Lower lobe of right lung (tissue), 2 donors: ENCODE measurements at regions not wholly inside any gene's neighbourhood (a gene's known extent, or its start where the extent isn't known, plus 50 kb on each side); places are given as distances from the start of the nearest gene placed in this dataset.

Experiments
- ATAC-seq, 2 donors: fragments of 200-7000 bp; cut with Tn5 transposase; one replicate each; pipeline ENCODE4 v1.9.1; 2020 to 2022; ENCODE audit warnings: mild to moderate bottlenecking in 2 of 2, moderate library complexity in 2 of 2
- DNase-seq: peaks from one replicate; pipeline ENCODE4 v3.0.0-alpha.2; 2020
- H3K27ac ChIP-seq: fragments of 200-600 bp; one replicate; pipeline ENCODE4 v1.8.0; 2022
- H3K27me3 ChIP-seq: fragments of 200-600 bp; one replicate; pipeline ENCODE4 v1.8.0; 2022; ENCODE audit warnings: low read depth
- H3K36me3 ChIP-seq: fragments of 200-600 bp; one replicate; pipeline ENCODE4 v1.8.0; 2022; ENCODE audit warnings: mild to moderate bottlenecking
- H3K4me1 ChIP-seq: fragments of 200-600 bp; one replicate; pipeline ENCODE4 v1.8.0; 2022
- H3K4me3 ChIP-seq: fragments of 200-600 bp; one replicate; pipeline ENCODE4 v1.8.0; 2022; ENCODE audit warnings: mild to moderate bottlenecking
- H3K9me3 ChIP-seq: fragments of 200-600 bp; one replicate; pipeline ENCODE4 v1.8.0; 2022
- intact Hi-C: fragments of 100-400 bp; cut with DNase I; formaldehyde crosslinking; loops from one replicate; pipeline ENCODE4 v1.11.0; 2022
- TF ChIP-seq, protein P1 (sequence below): fragments of 200-600 bp; IDR thresholded peaks from one replicate; pipeline ENCODE4 v1.8.0; 2022; ENCODE audit warnings: antibody characterized with exemption, mild to moderate bottlenecking
- donor health status: DM: no; HTN: yes; CAD: no; lungs with severe emphysema.

DNA sequence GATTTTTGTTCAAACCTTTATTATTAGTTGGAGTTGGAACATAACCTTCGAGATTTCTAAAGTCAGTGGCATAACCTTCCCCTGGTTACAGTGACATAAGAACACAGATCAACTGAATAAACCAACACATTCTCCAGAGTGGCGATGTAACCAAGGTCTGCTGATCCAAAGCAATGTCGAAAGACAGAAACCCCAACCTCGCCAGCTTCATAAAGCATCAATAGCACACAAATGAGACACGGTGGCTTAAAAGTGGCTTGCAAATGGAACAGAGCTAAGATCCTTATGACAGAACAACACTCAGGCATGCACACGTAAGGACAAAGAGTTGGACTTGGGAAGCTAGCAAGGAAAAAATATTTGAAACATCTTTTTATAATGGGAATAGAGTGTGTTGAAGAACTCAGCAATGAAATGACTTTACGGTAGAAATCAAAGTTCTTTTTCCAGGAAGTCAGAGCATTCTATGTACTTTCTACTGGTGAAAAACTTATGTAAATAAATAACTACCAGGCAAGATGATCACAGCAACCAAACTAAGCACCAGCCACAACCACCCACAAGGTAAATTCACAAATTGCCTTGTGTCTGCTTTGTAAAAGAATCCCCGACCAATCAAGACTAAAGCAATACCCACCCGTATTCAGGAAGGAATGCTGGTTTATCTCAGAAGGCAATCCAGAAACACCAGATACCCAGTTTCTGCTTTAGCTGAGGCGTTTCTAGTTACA lies 61.0 kb upstream of the NHSL1 start:
- Histone ChIP-seq H3K9me3 (no peaks in the 10 kb centered on the region), H3K4me1 (peaks cover 6% of the 10 kb centered on the region), H3K36me3 (no peaks in the 10 kb centered on the region), H3K27me3 (no peaks in the 10 kb centered on the region), H3K4me3 (no peak overlapping the region), H3K27ac (peak overlapping the region; percentile 19)
- DNase-seq (no peak), ATAC-seq (peak; percentile 25 to 52)
- TF ChIP-seq, protein P1, sequence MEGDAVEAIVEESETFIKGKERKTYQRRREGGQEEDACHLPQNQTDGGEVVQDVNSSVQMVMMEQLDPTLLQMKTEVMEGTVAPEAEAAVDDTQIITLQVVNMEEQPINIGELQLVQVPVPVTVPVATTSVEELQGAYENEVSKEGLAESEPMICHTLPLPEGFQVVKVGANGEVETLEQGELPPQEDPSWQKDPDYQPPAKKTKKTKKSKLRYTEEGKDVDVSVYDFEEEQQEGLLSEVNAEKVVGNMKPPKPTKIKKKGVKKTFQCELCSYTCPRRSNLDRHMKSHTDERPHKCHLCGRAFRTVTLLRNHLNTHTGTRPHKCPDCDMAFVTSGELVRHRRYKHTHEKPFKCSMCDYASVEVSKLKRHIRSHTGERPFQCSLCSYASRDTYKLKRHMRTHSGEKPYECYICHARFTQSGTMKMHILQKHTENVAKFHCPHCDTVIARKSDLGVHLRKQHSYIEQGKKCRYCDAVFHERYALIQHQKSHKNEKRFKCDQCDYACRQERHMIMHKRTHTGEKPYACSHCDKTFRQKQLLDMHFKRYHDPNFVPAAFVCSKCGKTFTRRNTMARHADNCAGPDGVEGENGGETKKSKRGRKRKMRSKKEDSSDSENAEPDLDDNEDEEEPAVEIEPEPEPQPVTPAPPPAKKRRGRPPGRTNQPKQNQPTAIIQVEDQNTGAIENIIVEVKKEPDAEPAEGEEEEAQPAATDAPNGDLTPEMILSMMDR = no peak
- intact Hi-C loops = no loop called here

GRCh38 chr6:138562691-138563090 lies 63.4 kb upstream of the NHSL1 start:
- peak overlapping the region; percentile 53 for H3K27ac ChIP-seq
- H3K4me3 ChIP-seq = no peak overlapping the region
- ATAC-seq (peak; percentile 88), DNase-seq (no peak)
- H3K36me3 ChIP-seq = no peaks in the 10 kb centered on the region
- TF ChIP-seq, protein P1 = no peak
- no peaks in the 10 kb centered on the region for H3K27me3 ChIP-seq
- intact Hi-C loops = no loop called here
- H3K9me3 ChIP-seq = no peaks in the 10 kb centered on the region
- no peaks in the 10 kb centered on the region for H3K4me1 ChIP-seq

GRCh38 chr6:138563231-138563630 lies 63.9 kb upstream of the NHSL1 start:
- TF ChIP-seq, protein P1 = no peak
- Histone ChIP-seq H3K4me1 (no peaks in the 10 kb centered on the region), H3K27ac (peak overlapping the region; percentile 53), H3K4me3 (no peak overlapping the region), H3K36me3 (no peaks in the 10 kb centered on the region), H3K27me3 (no peaks in the 10 kb centered on the region), H3K9me3 (no peaks in the 10 kb centered on the region)
- ATAC-seq (peak; percentile 56 to 77), DNase-seq (no peak)
- intact Hi-C loops = no loop called here

GRCh38 chr6:138563650-138564049 lies 64.4 kb upstream of the NHSL1 start:
- DNase-seq (no peak), ATAC-seq (peak; percentile 30 to 43)
- Histone ChIP-seq H3K27ac (peak overlapping the region; percentile 53), H3K4me3 (no peak overlapping the region), H3K27me3 (no peaks in the 10 kb centered on the region), H3K9me3 (no peaks in the 10 kb centered on the region), H3K4me1 (no peaks in the 10 kb centered on the region), H3K36me3 (no peaks in the 10 kb centered on the region)
- TF ChIP-seq, protein P1 = no peak
- intact Hi-C loops = no loop called here

- DNase-seq = no peak
- H3K4me1 ChIP-seq = no peaks in the 10 kb centered on the region
- H3K27me3 ChIP-seq = no peaks in the 10 kb centered on the region
- no peak for ATAC-seq
- H3K4me3 ChIP-seq = no peak overlapping the region
- no peak overlapping the region for H3K27ac ChIP-seq
- no peaks in the 10 kb centered on the region for H3K9me3 ChIP-seq
- intact Hi-C loops = no loop called here
- TF ChIP-seq, protein P1 = no peak
- H3K36me3 ChIP-seq = no peaks in the 10 kb centered on the region
Observed at GRCh38 chr6:138564170-138564721, 65.0 kb upstream of the NHSL1 start.
